HL-60 (cell line): ENCODE measurements at regions not wholly inside any gene's neighbourhood (a gene's known extent, or its start where the extent isn't known, plus 50 kb on each side); places are given as distances from the start of the nearest gene placed in this dataset.

Experiments
- CTCF ChIP-seq: IDR thresholded peaks from one replicate; pipeline ENCODE4 v1.5.1; 2011; ENCODE audit warnings: low read length, control low read depth, inconsistent platforms; ENCODE audit not compliant: insufficient read depth
- GABPA ChIP-seq: IDR thresholded peaks from 2 replicates; pipeline ENCODE4 v1.6.1; 2012; ENCODE audit warnings: low read depth
- POLR2AphosphoS5 ChIP-seq: IDR thresholded peaks from 2 replicates; pipeline ENCODE4 v1.6.1; 2012; ENCODE audit warnings: low read depth
- REST ChIP-seq: IDR thresholded peaks from 2 replicates; pipeline ENCODE4 v1.6.1; 2012; ENCODE audit warnings: low read depth; ENCODE audit not compliant: insufficient replicate concordance
- SPI1 ChIP-seq: IDR thresholded peaks from 2 replicates; pipeline ENCODE4 v1.6.1; 2012; ENCODE audit warnings: low read depth, mild to moderate bottlenecking, borderline replicate concordance

GRCh38 chr10:128614802-128615553, 488.8 kb upstream of the MKI67 start:
- TF ChIP-seq REST (no peak), CTCF (no peak), SPI1 (no peak), POLR2AphosphoS5 (no peak), GABPA (no peak)
